Common myeloid progenitor, CD34-positive (primary cell): ENCODE measurements at regions not wholly inside any gene's neighbourhood (a gene's known extent, or its start where the extent isn't known, plus 50 kb on each side); places are given as distances from the start of the nearest gene placed in this dataset.

ENCODE experiments used
- CTCF ChIA-PET: fragments of 350-600 bp; sonication (Branson Sonifier 250); formaldehyde crosslinking; loops from one replicate; lab custom pipeline; 2021; ENCODE audit warnings: antibody characterized with exemption; lab: Charles Lee
- POLR2A ChIA-PET: fragments of 350-600 bp; sonication (Branson Sonifier 250); formaldehyde crosslinking; loops from one replicate; lab custom pipeline; 2021; ENCODE audit warnings: antibody characterized with exemption; lab: Charles Lee
- DNase-seq, 3 donors: peaks; one replicate each; pipeline versions ENCODE4 v3.0.0 to v3.0.0-alpha.2; 2013
- H3K27ac ChIP-seq, 2 experiments: 1 replicate in 1 of 2; 2 replicates in 1 of 2; pipeline ENCODE4 v1.7.0; 2013; ENCODE audit warnings: inconsistent platforms in 2 of 2, low read length in 2 of 2, mild to moderate bottlenecking in 2 of 2, low read depth in 1 of 2, moderate library complexity in 1 of 2; ENCODE audit not compliant: severe bottlenecking in 2 of 2, insufficient read depth in 1 of 2, poor library complexity in 1 of 2
- H3K27me3 ChIP-seq, 5 experiments: replicated peaks in 2 of 5; 1 replicate in 3 of 5; 2 replicates in 2 of 5; pipeline versions ENCODE4 v1.6.1 to v1.7.0; 2013; ENCODE audit warnings: low read length in 4 of 5, mild to moderate bottlenecking in 2 of 5, moderate library complexity in 2 of 5, inconsistent platforms in 1 of 5; ENCODE audit not compliant: insufficient read depth in 5 of 5, control insufficient read depth in 4 of 5
- H3K36me3 ChIP-seq, 4 experiments: 1 replicate in 2 of 4; 2 replicates in 2 of 4; pipeline versions ENCODE4 v1.6.1 to v1.7.0; 2013; ENCODE audit warnings: low read length in 3 of 4, control low read depth in 1 of 4, mild to moderate bottlenecking in 1 of 4; ENCODE audit not compliant: control insufficient read depth in 4 of 4, insufficient read depth in 4 of 4
- H3K4me1 ChIP-seq, 4 experiments: 1 replicate in 3 of 4; 2 replicates in 1 of 4; pipeline versions ENCODE4 v1.6.1 to v1.7.1; 2013; ENCODE audit warnings: low read length in 3 of 4, mild to moderate bottlenecking in 3 of 4, control low read depth in 1 of 4, inconsistent platforms in 1 of 4, moderate library complexity in 1 of 4; ENCODE audit not compliant: control insufficient read depth in 4 of 4, insufficient read depth in 4 of 4; ENCODE audit errors: control extremely low read depth in 1 of 4
- H3K4me3 ChIP-seq, 7 experiments: 1 replicate in 4 of 7; 2 replicates in 3 of 7; pipeline versions ENCODE4 v1.5.1 to v1.7.0; 2013; ENCODE audit warnings: mild to moderate bottlenecking in 7 of 7, low read length in 6 of 7, moderate library complexity in 6 of 7, inconsistent platforms in 2 of 7, low read depth in 2 of 7, control low read depth in 1 of 7; ENCODE audit not compliant: insufficient read depth in 4 of 7, control insufficient read depth in 1 of 7; ENCODE audit errors: extremely low read depth in 1 of 7
- H3K9me3 ChIP-seq, 5 experiments: 1 replicate in 4 of 5; 2 replicates in 1 of 5; pipeline versions ENCODE4 v1.6.1 to v1.7.1; 2013; ENCODE audit warnings: low read length in 4 of 5, mild to moderate bottlenecking in 2 of 5, inconsistent platforms in 1 of 5, low read depth in 1 of 5, moderate library complexity in 1 of 5; ENCODE audit not compliant: control insufficient read depth in 4 of 5, insufficient read depth in 2 of 5; ENCODE audit errors: control extremely low read depth in 1 of 5
- WGBS: methylation state at CpG from one replicate; pipeline ENCODE4 v1.1.5; 2013; ENCODE audit not compliant: insufficient coverage; 5-methylcytosine and 5-hydroxymethylcytosine counted together

DNA sequence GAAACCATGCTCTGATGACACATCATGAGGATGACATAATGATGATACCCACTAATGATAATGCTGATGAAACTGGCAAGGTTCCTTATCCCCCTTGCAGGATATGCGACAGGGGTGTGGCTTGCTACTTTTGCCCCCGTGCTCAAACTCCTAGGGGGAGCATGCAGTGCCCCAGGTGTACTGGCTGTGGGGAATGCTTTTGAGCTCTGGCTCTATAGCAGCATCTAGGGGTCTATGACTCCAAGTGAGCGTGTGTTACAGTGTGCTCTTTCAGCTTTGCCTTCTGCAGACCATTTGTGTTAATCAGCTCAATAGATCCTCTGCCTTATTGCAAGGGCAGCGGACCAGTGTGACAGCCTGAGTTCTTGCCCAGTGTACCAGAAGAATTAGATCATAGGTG is 1239.5 kb downstream of the SI start:
- ChIA-PET CTCF (no interaction called here), POLR2A (no interaction called here)
- Histone ChIP-seq H3K27ac (no peak overlapping the region), H3K36me3 (no peaks in the 10 kb centered on the region), H3K4me3 (no peak overlapping the region), H3K9me3 (no peaks in the 10 kb centered on the region), H3K4me1 (no peaks in the 10 kb centered on the region), H3K27me3 (no peaks in the 10 kb centered on the region)
- no peak for DNase-seq
- WGBS: 83% methylated on average over 4 of the region's 4 CpGs

DNA sequence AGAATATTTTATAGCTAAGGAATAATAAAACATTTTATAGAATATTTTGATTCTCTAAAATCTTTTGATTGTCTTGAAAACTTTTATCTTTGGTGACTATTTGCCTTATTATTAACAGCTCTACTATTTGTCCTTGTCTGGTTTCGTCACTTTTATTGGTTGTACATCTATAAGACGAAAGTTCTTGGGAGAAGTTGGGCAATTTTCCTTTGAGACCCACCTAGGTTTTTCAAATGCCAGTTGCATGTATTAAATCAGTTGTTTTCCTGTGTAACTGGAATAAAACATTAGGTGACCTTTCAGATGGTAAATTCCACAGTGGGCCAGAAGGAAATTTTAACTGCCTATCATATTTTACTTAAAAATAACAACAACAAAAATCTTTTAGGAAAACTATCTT is 1245.7 kb downstream of the SI start:
- ChIA-PET CTCF (no interaction called here), POLR2A (no interaction called here)
- 83% methylated on average over 2 of the region's 2 CpGs for WGBS
- Histone ChIP-seq H3K27ac (no peak overlapping the region), H3K36me3 (no peaks in the 10 kb centered on the region), H3K4me1 (no peaks in the 10 kb centered on the region), H3K4me3 (no peak overlapping the region), H3K9me3 (no peaks in the 10 kb centered on the region), H3K27me3 (no peaks in the 10 kb centered on the region)
- no peak for DNase-seq

DNA sequence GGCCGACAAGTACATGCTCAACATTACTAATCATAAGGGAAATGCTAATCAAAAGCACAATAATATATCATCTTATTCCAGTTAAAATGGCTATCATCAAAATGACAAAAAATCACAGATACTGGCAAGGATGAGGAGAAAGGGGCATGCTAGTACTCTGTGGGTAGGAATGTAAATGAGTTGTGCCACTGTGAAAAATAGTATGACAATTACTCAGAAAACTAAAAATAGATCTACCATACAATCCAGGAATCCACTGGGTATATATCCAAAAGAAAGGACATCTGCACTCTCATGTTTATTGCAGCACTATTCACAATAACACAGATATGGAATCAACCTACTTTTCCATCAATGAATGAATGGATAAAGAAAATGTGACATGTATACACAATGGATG is 1256.5 kb downstream of the SI start:
- ChIA-PET CTCF (no interaction called here), POLR2A (no interaction called here)
- no peak for DNase-seq
- no peaks in the 10 kb centered on the region for H3K36me3 ChIP-seq
- no peak overlapping the region for H3K4me3 ChIP-seq
- H3K9me3 ChIP-seq: no peaks in the 10 kb centered on the region
- WGBS: 100% methylated on average over 1 of the region's 1 CpG
- no peak overlapping the region for H3K27ac ChIP-seq
- H3K27me3 ChIP-seq: no peaks in the 10 kb centered on the region
- H3K4me1 ChIP-seq: no peaks in the 10 kb centered on the region

DNA sequence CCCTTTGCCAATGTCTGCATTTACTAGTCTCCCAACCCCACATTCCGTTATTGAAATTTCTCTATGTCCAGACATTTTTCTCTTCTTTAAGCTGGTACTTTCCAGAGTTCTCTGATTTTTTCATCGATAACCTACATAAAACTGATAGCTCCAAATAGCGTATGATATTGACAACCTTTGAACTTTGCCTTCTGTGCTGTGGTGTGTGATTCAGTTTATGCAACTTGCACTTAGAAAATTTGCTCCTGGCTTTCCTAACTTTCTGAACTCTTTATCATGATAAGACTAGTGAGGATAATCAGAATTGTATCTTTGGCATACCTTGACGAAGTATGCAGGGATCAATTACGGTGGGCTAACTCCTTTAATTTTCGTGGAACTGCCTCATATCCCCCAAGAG is 1261.3 kb downstream of the SI start:
- H3K4me1 ChIP-seq: no peaks in the 10 kb centered on the region
- ChIA-PET CTCF (no interaction called here), POLR2A (no interaction called here)
- DNase-seq: no peak
- no peaks in the 10 kb centered on the region for H3K9me3 ChIP-seq
- no peak overlapping the region for H3K27ac ChIP-seq
- no peak overlapping the region for H3K4me3 ChIP-seq
- no peaks in the 10 kb centered on the region for H3K36me3 ChIP-seq
- H3K27me3 ChIP-seq: no peaks in the 10 kb centered on the region
- whole genome bisulfite sequencing: 93% methylated on average over 5 of the region's 6 CpGs

DNA sequence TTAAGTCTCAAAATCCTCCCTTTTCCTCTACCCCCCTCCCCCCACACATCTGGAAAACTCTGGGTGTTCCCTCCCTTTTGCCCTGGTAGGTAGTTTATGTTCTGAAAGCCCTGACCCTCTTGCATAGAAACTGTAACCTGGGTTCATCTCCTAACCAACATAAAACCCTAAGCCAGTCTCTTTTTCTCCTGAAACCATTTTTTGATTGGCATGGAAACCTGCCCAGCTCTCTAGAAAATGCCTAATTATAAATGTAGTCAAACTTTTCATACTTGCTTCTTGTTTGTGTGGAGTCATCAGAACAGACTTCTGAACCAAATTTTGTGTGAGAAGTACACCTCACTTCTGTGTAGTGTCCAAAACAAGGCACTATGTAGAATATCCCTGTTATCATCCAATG is 1264.4 kb downstream of the SI start:
- H3K27ac ChIP-seq: no peak overlapping the region
- CTCF ChIA-PET: interaction anchor here (1.2 kb wide), 1 partner anchor 137 kb away, joined by 3 read pairs; no protein-coding TSS in a partner anchor
- no peak overlapping the region for H3K4me3 ChIP-seq
- H3K4me1 ChIP-seq: no peaks in the 10 kb centered on the region
- no peak for DNase-seq
- H3K27me3 ChIP-seq: no peaks in the 10 kb centered on the region
- no peaks in the 10 kb centered on the region for H3K9me3 ChIP-seq
- POLR2A ChIA-PET: no interaction called here
- no peaks in the 10 kb centered on the region for H3K36me3 ChIP-seq

DNA sequence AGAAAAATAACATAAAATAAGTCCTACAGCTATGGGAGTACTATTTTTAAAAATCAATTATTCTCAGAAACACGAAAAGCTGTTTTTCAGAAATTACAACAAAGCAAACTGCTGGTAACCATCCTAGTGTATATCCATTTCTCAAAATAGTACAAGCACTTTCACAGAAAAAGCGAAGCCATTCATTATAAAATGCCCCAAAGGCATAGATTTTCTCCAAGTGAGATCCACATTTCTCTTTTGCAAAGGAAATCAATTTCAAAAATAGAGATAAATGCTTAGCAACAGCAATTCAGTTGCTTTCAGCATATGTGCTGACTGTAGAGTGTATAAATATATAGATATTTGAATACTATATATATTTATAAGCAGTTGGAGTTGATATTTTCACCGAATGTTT is 1266.3 kb downstream of the SI start:
- ChIA-PET POLR2A (no interaction called here), CTCF (no interaction called here)
- WGBS: 92% methylated on average over 2 of the region's 3 CpGs
- Histone ChIP-seq H3K9me3 (no peaks in the 10 kb centered on the region), H3K27ac (no peak overlapping the region), H3K36me3 (no peaks in the 10 kb centered on the region), H3K27me3 (no peaks in the 10 kb centered on the region), H3K4me3 (no peak overlapping the region), H3K4me1 (no peaks in the 10 kb centered on the region)
- DNase-seq: no peak

DNA sequence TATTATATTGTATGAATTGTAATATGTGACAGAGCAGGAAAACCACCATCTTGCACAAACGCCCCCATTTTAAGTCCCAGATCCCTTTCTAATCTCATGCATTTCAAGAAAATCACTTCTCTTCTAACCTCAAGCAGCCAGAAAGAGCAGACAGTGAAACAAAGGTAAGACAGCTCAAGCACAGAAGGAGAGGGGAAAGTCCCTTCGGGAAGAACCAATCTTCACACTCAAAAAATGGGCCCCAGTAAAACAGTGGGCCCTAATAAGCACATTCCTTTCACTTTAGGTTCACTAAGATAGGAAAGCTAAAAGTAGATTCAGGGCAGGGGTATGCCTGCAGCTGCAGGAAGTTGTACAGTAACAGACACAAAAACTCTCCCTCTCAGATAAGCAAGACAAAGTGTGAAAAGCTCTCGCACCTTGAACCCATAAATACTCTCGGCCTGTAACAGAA is 1268.7 kb downstream of the SI start:
- no peak for DNase-seq
- Histone ChIP-seq H3K4me3 (no peak overlapping the region), H3K9me3 (no peaks in the 10 kb centered on the region), H3K27me3 (no peaks in the 10 kb centered on the region), H3K4me1 (no peaks in the 10 kb centered on the region), H3K27ac (no peak overlapping the region), H3K36me3 (no peaks in the 10 kb centered on the region)
- ChIA-PET POLR2A (no interaction called here), CTCF (no interaction called here)
- 56% methylated on average over 3 of the region's 4 CpGs for WGBS
